ENCODE measurements at regions not wholly inside any gene's neighbourhood (a gene's known extent, or its start where the extent isn't known, plus 50 kb on each side); places are given as distances from the start of the nearest gene placed in this dataset.

DNA sequence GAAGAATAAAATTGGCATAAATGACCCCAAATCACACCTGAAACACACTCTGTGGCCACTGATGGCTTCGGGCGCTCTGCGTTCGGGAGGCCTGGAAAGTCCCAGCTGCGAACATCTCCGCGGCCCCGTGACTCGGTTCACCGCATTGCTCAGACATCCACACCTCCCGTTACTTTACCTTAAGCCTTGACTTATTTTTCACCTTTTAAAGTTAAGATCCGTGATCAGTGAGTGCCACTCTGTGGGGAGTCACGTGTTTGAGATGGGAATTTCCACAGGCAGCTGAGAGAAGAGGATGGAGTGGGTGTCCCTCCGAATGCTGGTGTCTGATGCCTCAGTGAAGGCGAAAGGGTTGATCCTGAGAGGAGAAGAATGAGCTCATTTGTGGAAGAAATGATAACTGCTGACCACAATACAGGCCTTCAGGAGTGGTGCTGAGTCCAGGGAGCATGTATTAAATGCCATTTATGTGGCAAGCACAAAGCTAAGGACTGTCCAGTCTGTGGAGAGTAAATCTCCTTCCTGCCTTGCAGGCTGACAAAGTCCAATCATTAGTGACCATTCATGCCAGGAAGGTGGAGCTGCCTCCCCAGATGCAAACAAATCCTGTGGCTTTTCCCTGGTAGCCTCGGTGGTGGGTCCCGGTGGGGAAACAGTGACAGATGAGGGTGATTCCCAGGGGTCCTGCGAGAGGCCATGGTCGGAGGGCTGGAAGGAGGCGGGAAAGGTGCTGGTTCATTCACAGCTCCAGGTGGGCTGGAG lies 168.8 kb downstream of the RTP5 start:
- no peaks in the 10 kb centered on the region for H3K4me1 ChIP-seq
- H3K27ac ChIP-seq: no peak overlapping the region
- H3K4me3 ChIP-seq: no peak overlapping the region
- H3K9me3 ChIP-seq: no peaks in the 10 kb centered on the region
- TF ChIP-seq CTCF (IDR thresholded peaks at IDR 0.05): no peak
- intact Hi-C loops (cut with DNase I): no loop called here
- no peak for ATAC-seq
- no peaks in the 10 kb centered on the region for H3K36me3 ChIP-seq
- no peak for DNase-seq
- H3K27me3 ChIP-seq: peaks cover 48% of the 10 kb centered on the region

DNA sequence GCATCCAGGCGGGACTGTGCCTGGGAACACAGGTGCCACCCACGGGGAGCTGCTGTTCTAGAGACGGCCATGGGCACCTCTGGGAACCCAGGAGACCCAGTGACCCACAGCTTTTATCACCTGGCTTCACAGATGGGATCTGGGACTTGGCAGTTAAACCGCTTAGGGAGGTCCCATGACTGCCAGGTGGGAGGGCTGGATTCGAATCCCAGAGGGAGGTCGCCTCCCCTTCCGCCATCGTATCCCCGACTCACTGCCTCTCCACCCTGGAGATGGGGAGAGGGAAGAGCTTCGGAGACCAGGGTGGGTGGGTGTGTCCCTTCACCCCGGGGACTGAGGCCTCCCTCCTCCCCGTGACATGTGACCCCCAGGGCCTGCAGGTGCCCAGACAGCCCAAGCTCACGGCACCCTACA lies 169.4 kb downstream of the RTP5 start:
- no peaks in the 10 kb centered on the region for H3K9me3 ChIP-seq
- intact Hi-C loops (cut with DNase I): no loop called here
- H3K4me1 ChIP-seq: no peaks in the 10 kb centered on the region
- no peak overlapping the region for H3K27ac ChIP-seq
- ATAC-seq: no peak
- TF ChIP-seq CTCF (IDR thresholded peaks at IDR 0.05): no peak
- no peaks in the 10 kb centered on the region for H3K36me3 ChIP-seq
- peaks cover 54% of the 10 kb centered on the region for H3K27me3 ChIP-seq
- H3K4me3 ChIP-seq: no peak overlapping the region
- no peak for DNase-seq

DNA sequence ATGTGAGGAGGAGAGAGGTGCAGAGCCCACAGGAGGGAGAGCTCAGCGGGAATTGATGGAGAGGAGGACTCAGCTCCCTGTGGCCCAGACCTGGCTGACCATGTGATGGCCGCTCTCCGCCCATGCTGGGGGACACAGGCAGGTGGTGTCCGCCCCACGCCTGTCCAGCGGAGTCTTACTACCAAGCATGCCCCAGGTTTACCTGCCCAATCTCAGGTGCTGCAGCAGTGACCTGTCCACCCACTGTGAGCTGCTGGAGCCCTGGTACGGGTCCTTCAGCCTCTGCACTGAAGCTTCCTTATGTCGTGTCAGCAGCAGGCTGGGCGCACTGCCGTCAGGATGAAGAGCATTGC lies 170.8 kb downstream of the RTP5 start:
- Histone ChIP-seq H3K4me1 (no peaks in the 10 kb centered on the region), H3K36me3 (no peaks in the 10 kb centered on the region), H3K4me3 (no peak overlapping the region), H3K27ac (no peak overlapping the region), H3K27me3 (peaks cover 62% of the 10 kb centered on the region), H3K9me3 (no peaks in the 10 kb centered on the region)
- ATAC-seq: no peak
- TF ChIP-seq CTCF (IDR thresholded peaks at IDR 0.05): no peak
- DNase-seq: no peak
- intact Hi-C loops (cut with DNase I): no loop called here

- Histone ChIP-seq H3K9me3 (no peaks in the 10 kb centered on the region), H3K27ac (no peak overlapping the region), H3K27me3 (peaks cover 58% of the 10 kb centered on the region), H3K4me1 (no peaks in the 10 kb centered on the region), H3K36me3 (no peaks in the 10 kb centered on the region), H3K4me3 (no peak overlapping the region)
- intact Hi-C loops (cut with DNase I): no loop called here
- ATAC-seq: peak; percentile 20
- DNase-seq: no peak
- TF ChIP-seq CTCF (IDR thresholded peaks at IDR 0.05): no peak
Measured at GRCh38 chr2:242040681-242041080, 171.2 kb downstream of the RTP5 start.

DNA sequence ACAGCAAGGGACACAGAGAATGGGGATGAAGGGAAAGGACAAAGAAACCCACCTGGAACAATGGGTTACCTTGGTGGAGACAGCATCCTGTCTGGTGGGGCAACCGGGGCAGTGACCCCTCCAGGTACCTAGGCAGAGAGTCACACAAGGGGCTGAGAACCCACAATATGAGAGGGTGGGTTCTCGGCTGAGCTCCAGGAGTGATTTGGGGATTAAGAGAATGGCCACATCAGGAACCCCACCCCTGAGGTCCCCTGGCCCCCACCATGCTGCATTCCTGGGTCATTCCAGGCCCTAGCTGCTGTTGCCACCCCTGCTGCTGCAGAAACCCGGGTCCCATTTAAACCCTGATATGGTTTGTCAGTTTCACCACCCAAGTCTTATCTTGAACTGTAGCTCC lies 172.3 kb downstream of the RTP5 start:
- Histone ChIP-seq H3K27me3 (peaks cover 57% of the 10 kb centered on the region), H3K4me1 (no peaks in the 10 kb centered on the region), H3K4me3 (no peak overlapping the region), H3K9me3 (no peaks in the 10 kb centered on the region), H3K36me3 (no peaks in the 10 kb centered on the region), H3K27ac (no peak overlapping the region)
- DNase-seq (no peak), ATAC-seq (no peak)
- intact Hi-C loops (cut with DNase I): no loop called here
- TF ChIP-seq CTCF (IDR thresholded peaks at IDR 0.05): no peak
